IPS-20b (cell line): ENCODE measurements at regions not wholly inside any gene's neighbourhood (a gene's known extent, or its start where the extent isn't known, plus 50 kb on each side); places are given as distances from the start of the nearest gene placed in this dataset.
"Not testable (repeated sequence)": the region's sequence is repeated elsewhere in the genome, so short reads cannot be mapped to it uniquely, and the experiment has no call there.

Source experiments
- H3K27ac ChIP-seq: one replicate; pipeline ENCODE4 v1.5.1; 2013; ENCODE audit warnings: low read length
- H3K27me3 ChIP-seq: 2 replicates; pipeline ENCODE4 v1.6.1; 2013; ENCODE audit warnings: mild to moderate bottlenecking, low read length, inconsistent platforms; ENCODE audit not compliant: insufficient read depth
- H3K36me3 ChIP-seq: 2 replicates; pipeline ENCODE4 v1.6.1; 2013; ENCODE audit warnings: low read depth, mild to moderate bottlenecking, inconsistent platforms, low read length, moderate library complexity; ENCODE audit not compliant: insufficient read depth
- H3K4me1 ChIP-seq: 2 replicates; pipeline ENCODE4 v1.6.1; 2013; ENCODE audit warnings: mild to moderate bottlenecking, control low read depth, inconsistent platforms, low read length, moderate library complexity; ENCODE audit not compliant: insufficient read depth
- H3K4me3 ChIP-seq: 2 replicates; pipeline ENCODE4 v1.5.1; 2013; ENCODE audit warnings: mild to moderate bottlenecking, low read length, inconsistent platforms
- H3K9ac ChIP-seq: 2 replicates; pipeline ENCODE4 v1.6.1; 2013; ENCODE audit warnings: low read depth, mild to moderate bottlenecking, inconsistent platforms, low read length, moderate library complexity
- H3K9me3 ChIP-seq: 2 replicates; pipeline ENCODE4 v1.6.1; 2013; ENCODE audit warnings: mild to moderate bottlenecking, low read depth, low read length, inconsistent platforms; ENCODE audit not compliant: insufficient read depth

GRCh38 chr12:114579389-114579788 is 104.6 kb downstream of the TBX3 start:
- Histone ChIP-seq H3K4me1 (no peaks in the 10 kb centered on the region), H3K9me3 (0 out of 2 replicates have a peak, but pooled peaks cover under 1% of the 10 kb centered on the region), H3K27ac (no peak overlapping the region), H3K27me3 (no peaks in the 10 kb centered on the region), H3K9ac (no peak overlapping the region), H3K36me3 (no peaks in the 10 kb centered on the region), H3K4me3 (no peak overlapping the region)

- no peaks in the 10 kb centered on the region for H3K9me3 ChIP-seq
- H3K9ac ChIP-seq, result no peak overlapping the region
- H3K4me1 ChIP-seq, result peaks cover 12% of the 10 kb centered on the region
- no peak overlapping the region for H3K4me3 ChIP-seq
- H3K27ac ChIP-seq, result no peak overlapping the region
- H3K27me3 ChIP-seq, result no peaks in the 10 kb centered on the region
- no peaks in the 10 kb centered on the region for H3K36me3 ChIP-seq
These were observed 121.3 kb downstream of the TBX3 start for GRCh38 chr12:114562654-114563053.

GRCh38 chr12:114555451-114555850 is 128.5 kb downstream of the TBX3 start:
- no peak overlapping the region for H3K4me3 ChIP-seq
- no peaks in the 10 kb centered on the region for H3K9me3 ChIP-seq
- no peaks in the 10 kb centered on the region for H3K36me3 ChIP-seq
- H3K9ac ChIP-seq, result no peak overlapping the region
- no peaks in the 10 kb centered on the region for H3K27me3 ChIP-seq
- H3K27ac ChIP-seq, result no peak overlapping the region
- no peaks in the 10 kb centered on the region for H3K4me1 ChIP-seq

- no peak overlapping the region for H3K4me3 ChIP-seq
- H3K27me3 ChIP-seq, result no peaks in the 10 kb centered on the region
- no peak overlapping the region for H3K9ac ChIP-seq
- H3K4me1 ChIP-seq, result no peaks in the 10 kb centered on the region; the same call in 1 of the 2 replicates
- H3K36me3 ChIP-seq, result no peaks in the 10 kb centered on the region
- H3K27ac ChIP-seq, result no peak overlapping the region
- no peaks in the 10 kb centered on the region for H3K9me3 ChIP-seq
These were observed 136.3 kb downstream of the TBX3 start for GRCh38 chr12:114547636-114548035.

DNA sequence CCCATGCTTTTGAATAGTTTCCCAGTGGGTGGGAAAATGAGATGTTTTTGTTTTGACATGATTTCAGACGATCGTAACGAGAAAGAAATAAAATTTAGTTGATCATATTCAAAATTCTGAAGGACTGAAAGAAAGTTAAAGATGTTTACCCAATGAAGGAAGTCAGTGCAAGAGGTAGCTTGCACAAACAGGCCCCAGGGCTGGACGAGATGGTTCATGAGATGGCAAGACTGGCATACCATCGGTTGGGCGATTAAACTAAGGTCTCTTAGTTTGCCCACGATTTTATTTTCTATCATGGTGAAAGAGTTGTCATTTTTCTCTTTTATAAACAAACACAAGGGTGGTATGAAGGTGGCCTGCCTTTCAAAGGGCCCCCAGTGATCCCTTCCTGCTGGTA is 124.5 kb upstream of the TBX5 start:
- no peaks in the 10 kb centered on the region for H3K4me1 ChIP-seq
- peaks cover 11% of the 10 kb centered on the region; the same call in 1 of the 2 replicates for H3K27me3 ChIP-seq
- H3K4me3 ChIP-seq, result no peak overlapping the region
- H3K9me3 ChIP-seq, result no peaks in the 10 kb centered on the region
- H3K36me3 ChIP-seq, result no peaks in the 10 kb centered on the region
- H3K27ac ChIP-seq, result no peak overlapping the region
- no peak overlapping the region for H3K9ac ChIP-seq

DNA sequence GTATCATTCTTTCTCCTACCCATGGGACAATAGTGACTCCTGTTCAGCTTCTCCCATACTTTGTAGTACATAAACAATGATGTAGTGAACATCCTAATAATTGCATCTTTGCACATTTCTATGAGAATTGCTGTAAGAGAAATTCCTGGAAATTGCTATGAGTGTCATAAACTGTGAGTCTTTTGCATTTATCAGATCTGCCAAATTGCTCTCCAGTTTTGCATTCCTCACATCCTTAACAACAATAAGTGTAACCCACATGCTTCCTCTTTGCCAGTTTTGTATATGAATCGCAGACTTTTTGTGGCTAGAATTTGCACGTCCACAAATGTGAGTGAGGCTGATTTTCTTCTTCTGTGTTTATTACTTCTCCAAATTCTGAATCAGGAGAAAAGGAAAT is 124.0 kb upstream of the TBX5 start:
- Histone ChIP-seq H3K27me3 (peaks cover 11% of the 10 kb centered on the region; the same call in 1 of the 2 replicates), H3K4me3 (no peak overlapping the region), H3K9ac (no peak overlapping the region), H3K9me3 (no peaks in the 10 kb centered on the region), H3K36me3 (no peaks in the 10 kb centered on the region), H3K27ac (no peak overlapping the region), H3K4me1 (no peaks in the 10 kb centered on the region)

- H3K36me3 ChIP-seq, result no peaks in the 10 kb centered on the region
- no peak overlapping the region for H3K9ac ChIP-seq
- no peak overlapping the region for H3K27ac ChIP-seq
- H3K9me3 ChIP-seq, result no peaks in the 10 kb centered on the region
- peaks cover 11% of the 10 kb centered on the region; the same call in 1 of the 2 replicates for H3K27me3 ChIP-seq
- no peaks in the 10 kb centered on the region for H3K4me1 ChIP-seq
- no peak overlapping the region for H3K4me3 ChIP-seq
These were observed 122.8 kb upstream of the TBX5 start for GRCh38 chr12:114528766-114529165.

DNA sequence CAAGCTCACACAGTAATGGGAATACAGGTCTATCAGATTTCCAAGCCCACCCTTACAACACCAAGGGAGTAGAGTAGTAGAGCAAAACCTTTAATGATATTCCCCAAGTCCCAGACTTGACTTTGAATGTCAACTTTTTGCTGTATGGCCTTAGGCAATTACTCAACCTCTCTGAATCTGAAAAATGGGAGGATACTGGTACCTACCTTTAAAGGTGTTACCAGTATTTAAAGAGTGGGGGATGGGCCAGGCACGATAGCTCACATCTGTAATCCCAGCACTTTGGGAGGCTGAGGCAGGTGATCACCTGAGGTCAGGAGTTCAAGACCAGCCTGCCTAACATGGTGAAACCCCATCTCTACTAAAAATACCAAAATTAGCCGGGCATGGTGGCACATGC is 115.2 kb upstream of the TBX5 start:
- H3K4me3 ChIP-seq, H3K36me3 ChIP-seq, H3K4me1 ChIP-seq, H3K27ac ChIP-seq, H3K27me3 ChIP-seq, H3K9ac ChIP-seq: not testable (repeated sequence)
- H3K9me3 ChIP-seq, result peaks cover 20% of the 10 kb centered on the region; the same call in 1 of the 2 replicates

- Histone ChIP-seq H3K9ac (no peak overlapping the region), H3K9me3 (no peaks in the 10 kb centered on the region), H3K4me3 (no peak overlapping the region), H3K27ac (no peak overlapping the region), H3K36me3 (no peaks in the 10 kb centered on the region), H3K27me3 (peaks cover 5% of the 10 kb centered on the region; the same call in 1 of the 2 replicates), H3K4me1 (no peaks in the 10 kb centered on the region)
These were observed 106.4 kb upstream of the TBX5 start for GRCh38 chr12:114512351-114512750.

DNA sequence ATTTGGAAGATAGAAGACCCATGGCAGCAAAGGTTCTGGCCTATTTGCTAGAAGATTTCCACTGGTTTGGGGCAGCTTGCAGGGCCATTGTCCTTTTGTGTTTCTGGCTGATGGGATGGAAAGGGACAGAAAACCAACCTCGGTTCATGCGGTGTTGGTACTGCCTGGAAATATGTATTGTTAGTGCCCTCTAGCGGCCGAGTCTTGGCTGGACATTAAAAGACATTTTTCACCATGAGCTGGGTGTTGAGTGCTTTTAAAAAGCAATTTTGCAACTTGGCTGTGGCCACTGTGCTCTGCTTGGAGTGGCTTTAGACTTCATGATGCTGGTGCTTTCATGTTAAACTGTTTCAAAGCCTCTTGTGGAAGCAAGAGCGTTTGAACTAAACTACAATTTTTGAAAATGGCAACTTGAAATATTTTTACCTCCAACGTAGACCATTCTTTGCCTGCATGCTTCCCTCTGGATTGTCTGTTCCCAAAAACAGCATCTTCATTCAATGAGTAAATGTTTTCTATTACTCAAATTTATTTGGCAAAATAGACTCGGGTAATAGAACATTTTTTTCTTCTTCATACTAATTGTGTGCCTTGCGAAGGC is 102.7 kb upstream of the TBX5 start:
- no peaks in the 10 kb centered on the region for H3K36me3 ChIP-seq
- H3K27ac ChIP-seq, result no peak overlapping the region
- no peaks in the 10 kb centered on the region for H3K4me1 ChIP-seq
- peaks cover 21% of the 10 kb centered on the region for H3K27me3 ChIP-seq
- no peak overlapping the region for H3K4me3 ChIP-seq
- H3K9me3 ChIP-seq, result no peaks in the 10 kb centered on the region
- no peak overlapping the region for H3K9ac ChIP-seq

DNA sequence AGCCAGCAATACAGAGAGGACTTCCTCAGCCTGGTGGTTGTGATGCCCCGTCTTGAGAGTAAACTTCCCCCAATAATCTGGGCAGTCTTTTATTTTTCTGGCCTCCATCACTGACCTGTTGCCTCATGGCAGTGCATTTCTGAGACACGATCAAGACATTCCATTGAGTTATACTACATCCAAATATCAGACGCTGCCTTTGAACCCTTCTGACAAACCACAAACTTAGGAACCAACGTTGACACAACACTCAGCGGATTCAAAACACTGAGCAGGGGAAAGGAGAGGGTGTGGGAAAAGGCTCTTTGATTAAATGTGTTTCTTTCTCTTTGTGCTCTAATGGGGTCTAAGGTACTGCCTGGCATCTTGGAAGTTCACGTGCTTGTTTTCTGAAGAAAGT is 100.7 kb upstream of the TBX5 start:
- Histone ChIP-seq H3K36me3 (no peaks in the 10 kb centered on the region), H3K4me1 (no peaks in the 10 kb centered on the region), H3K9ac (no peak overlapping the region), H3K27me3 (peaks cover 41% of the 10 kb centered on the region), H3K27ac (no peak overlapping the region), H3K4me3 (no peak overlapping the region), H3K9me3 (no peaks in the 10 kb centered on the region)

GRCh38 chr12:114504311-114504710 is 98.4 kb upstream of the TBX5 start:
- H3K27me3 ChIP-seq, result peaks cover 64% of the 10 kb centered on the region
- no peak overlapping the region for H3K4me3 ChIP-seq
- peaks cover 4% of the 10 kb centered on the region; the same call in 1 of the 2 replicates for H3K4me1 ChIP-seq
- no peak overlapping the region for H3K27ac ChIP-seq
- H3K9ac ChIP-seq, result no peak overlapping the region
- H3K9me3 ChIP-seq, result no peaks in the 10 kb centered on the region
- H3K36me3 ChIP-seq, result no peaks in the 10 kb centered on the region
